BE2C (cell line): ENCODE measurements at regions not wholly inside any gene's neighbourhood (a gene's known extent, or its start where the extent isn't known, plus 50 kb on each side); places are given as distances from the start of the nearest gene placed in this dataset.

ENCODE experiments used
- DNase-seq: peaks from one replicate; pipeline ENCODE4 v3.0.0-alpha.2; 2020
- H3K27me3 ChIP-seq: fragments of 250-450 bp; sonication (Bioruptor Pico); 2 replicates; pipeline ENCODE4 v1.5.1; 2020; ENCODE audit warnings: mild to moderate bottlenecking
- H3K36me3 ChIP-seq: fragments of 250-450 bp; sonication (Bioruptor Pico); 2 replicates; pipeline ENCODE4 v1.5.1; 2020; ENCODE audit warnings: mild to moderate bottlenecking
- H3K4me1 ChIP-seq: fragments of 250-450 bp; sonication (Bioruptor Pico); 2 replicates; pipeline ENCODE4 v1.5.1; 2020
- H3K4me3 ChIP-seq: 2 replicates; pipeline ENCODE4 v1.5.1; 2011; ENCODE audit warnings: low read depth, low read length
- H3K9me3 ChIP-seq: fragments of 250-450 bp; sonication (Bioruptor Pico); 2 replicates; pipeline ENCODE4 v1.5.1; 2020
- TF ChIP-seq, protein P1 (sequence below): IDR thresholded peaks from 2 replicates; pipeline ENCODE4 v1.5.1; 2012; ENCODE audit warnings: mild to moderate bottlenecking, low read depth, low read length

GRCh38 chr2:122003196-122003940 is 247.9 kb downstream of the TSN start:
- no peak for DNase-seq
- TF ChIP-seq, protein P1, sequence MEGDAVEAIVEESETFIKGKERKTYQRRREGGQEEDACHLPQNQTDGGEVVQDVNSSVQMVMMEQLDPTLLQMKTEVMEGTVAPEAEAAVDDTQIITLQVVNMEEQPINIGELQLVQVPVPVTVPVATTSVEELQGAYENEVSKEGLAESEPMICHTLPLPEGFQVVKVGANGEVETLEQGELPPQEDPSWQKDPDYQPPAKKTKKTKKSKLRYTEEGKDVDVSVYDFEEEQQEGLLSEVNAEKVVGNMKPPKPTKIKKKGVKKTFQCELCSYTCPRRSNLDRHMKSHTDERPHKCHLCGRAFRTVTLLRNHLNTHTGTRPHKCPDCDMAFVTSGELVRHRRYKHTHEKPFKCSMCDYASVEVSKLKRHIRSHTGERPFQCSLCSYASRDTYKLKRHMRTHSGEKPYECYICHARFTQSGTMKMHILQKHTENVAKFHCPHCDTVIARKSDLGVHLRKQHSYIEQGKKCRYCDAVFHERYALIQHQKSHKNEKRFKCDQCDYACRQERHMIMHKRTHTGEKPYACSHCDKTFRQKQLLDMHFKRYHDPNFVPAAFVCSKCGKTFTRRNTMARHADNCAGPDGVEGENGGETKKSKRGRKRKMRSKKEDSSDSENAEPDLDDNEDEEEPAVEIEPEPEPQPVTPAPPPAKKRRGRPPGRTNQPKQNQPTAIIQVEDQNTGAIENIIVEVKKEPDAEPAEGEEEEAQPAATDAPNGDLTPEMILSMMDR: no peak
- no peaks in the 10 kb centered on the region for H3K27me3 ChIP-seq

GRCh38 chr2:122007126-122007525 is 251.7 kb downstream of the TSN start:
- TF ChIP-seq, protein P1: no peak
- no peaks in the 10 kb centered on the region for H3K36me3 ChIP-seq
- no peaks in the 10 kb centered on the region for H3K27me3 ChIP-seq
- no peaks in the 10 kb centered on the region for H3K9me3 ChIP-seq
- DNase-seq: no peak
- H3K4me3 ChIP-seq: no peak overlapping the region
- H3K4me1 ChIP-seq: no peaks in the 10 kb centered on the region

More at GRCh38 chr2:122003196-122003940, 247.9 kb downstream of the TSN start:
- peaks cover 5% of the 10 kb centered on the region; the same call in 1 of the 2 replicates for H3K4me1 ChIP-seq
- H3K9me3 ChIP-seq: no peaks in the 10 kb centered on the region
- H3K4me3 ChIP-seq: no peak overlapping the region
- no peaks in the 10 kb centered on the region for H3K36me3 ChIP-seq

DNA sequence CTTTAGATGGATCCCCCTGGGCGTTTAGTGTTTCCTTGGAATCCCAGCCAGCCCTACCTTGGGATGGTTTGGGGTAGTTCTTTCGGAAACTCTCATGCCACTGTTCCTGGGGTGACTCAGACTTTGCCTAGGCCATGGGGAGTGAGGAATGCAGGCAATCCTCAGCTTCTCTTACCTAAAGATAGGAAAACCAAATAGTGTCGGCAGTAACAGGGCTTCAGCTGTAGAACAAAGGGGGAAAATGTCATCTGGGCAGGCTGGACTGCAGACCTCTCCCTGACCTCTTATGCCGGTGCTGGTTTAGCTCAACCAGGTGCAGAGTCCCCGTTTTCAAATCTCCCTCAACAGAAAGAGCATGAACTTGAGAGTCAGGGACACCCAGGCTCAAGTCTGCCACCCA is 252.1 kb downstream of the TSN start:
- no peak for DNase-seq
- Histone ChIP-seq H3K4me3 (no peak overlapping the region), H3K4me1 (no peaks in the 10 kb centered on the region), H3K36me3 (no peaks in the 10 kb centered on the region), H3K9me3 (no peaks in the 10 kb centered on the region), H3K27me3 (no peaks in the 10 kb centered on the region)
- TF ChIP-seq, protein P1: no peak

GRCh38 chr2:122009561-122009960 is 254.1 kb downstream of the TSN start:
- Histone ChIP-seq H3K27me3 (no peaks in the 10 kb centered on the region), H3K4me3 (no peak overlapping the region), H3K9me3 (no peaks in the 10 kb centered on the region), H3K36me3 (no peaks in the 10 kb centered on the region), H3K4me1 (no peaks in the 10 kb centered on the region)
- TF ChIP-seq, protein P1: no peak
- no peak for DNase-seq

GRCh38 chr2:122011493-122012270 is 256.2 kb downstream of the TSN start:
- Histone ChIP-seq H3K27me3 (no peaks in the 10 kb centered on the region), H3K36me3 (no peaks in the 10 kb centered on the region), H3K9me3 (no peaks in the 10 kb centered on the region), H3K4me1 (no peaks in the 10 kb centered on the region), H3K4me3 (no peak overlapping the region)
- no peak for DNase-seq
- TF ChIP-seq, protein P1: no peak

DNA sequence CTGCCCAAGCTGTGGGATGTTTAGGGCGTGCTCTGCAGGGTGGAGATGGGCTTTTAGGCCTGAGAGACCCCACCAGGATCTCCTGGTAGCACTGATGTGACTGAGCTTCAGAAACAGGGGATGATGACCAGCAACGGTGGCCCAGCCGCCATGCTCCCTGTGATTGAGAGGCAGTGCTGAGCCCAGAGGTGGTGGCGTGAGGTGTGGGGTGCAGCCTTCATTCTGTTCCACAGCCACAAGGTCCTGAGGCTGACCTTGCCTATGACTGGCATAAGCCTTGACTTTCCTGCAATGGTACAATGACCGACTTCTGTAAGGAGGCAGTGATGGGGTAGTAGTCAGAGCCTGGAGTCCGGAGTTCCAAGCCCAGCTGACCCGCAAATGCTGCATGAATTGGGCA is 263.3 kb downstream of the TSN start:
- Histone ChIP-seq H3K36me3 (no peaks in the 10 kb centered on the region), H3K9me3 (no peaks in the 10 kb centered on the region), H3K27me3 (no peaks in the 10 kb centered on the region), H3K4me3 (no peak overlapping the region), H3K4me1 (no peaks in the 10 kb centered on the region)
- no peak for DNase-seq
- TF ChIP-seq, protein P1: no peak
